ENCODE measurements at regions not wholly inside any gene's neighbourhood (a gene's known extent, or its start where the extent isn't known, plus 50 kb on each side); places are given as distances from the start of the nearest gene placed in this dataset.

GRCh38 chr16:80367037-80367658, 173.6 kb upstream of the DYNLRB2 start:
- Histone ChIP-seq H3K36me3 (no peaks in the 10 kb centered on the region), H3K4me1 (no peaks in the 10 kb centered on the region), H3K27me3 (no peaks in the 10 kb centered on the region), H3K27ac (no peak overlapping the region), H3K9me3 (no peaks in the 10 kb centered on the region), H3K4me3 (no peak overlapping the region)
- DNase-seq: no peak
- no peak for TF ChIP-seq CTCF (IDR thresholded peaks at IDR 0.05)
- intact Hi-C loops (cut with DNase I): no loop called here
- ATAC-seq: no peak

- TF ChIP-seq CTCF (IDR thresholded peaks at IDR 0.05): no peak
- DNase-seq (no peak), ATAC-seq (no peak)
- Histone ChIP-seq H3K9me3 (no peaks in the 10 kb centered on the region), H3K36me3 (no peaks in the 10 kb centered on the region), H3K27ac (no peak overlapping the region), H3K4me1 (no peaks in the 10 kb centered on the region), H3K27me3 (no peaks in the 10 kb centered on the region), H3K4me3 (no peak overlapping the region)
- intact Hi-C loops (cut with DNase I): no loop called here
These were observed 174.8 kb upstream of the DYNLRB2 start for GRCh38 chr16:80366023-80366422.

DNA sequence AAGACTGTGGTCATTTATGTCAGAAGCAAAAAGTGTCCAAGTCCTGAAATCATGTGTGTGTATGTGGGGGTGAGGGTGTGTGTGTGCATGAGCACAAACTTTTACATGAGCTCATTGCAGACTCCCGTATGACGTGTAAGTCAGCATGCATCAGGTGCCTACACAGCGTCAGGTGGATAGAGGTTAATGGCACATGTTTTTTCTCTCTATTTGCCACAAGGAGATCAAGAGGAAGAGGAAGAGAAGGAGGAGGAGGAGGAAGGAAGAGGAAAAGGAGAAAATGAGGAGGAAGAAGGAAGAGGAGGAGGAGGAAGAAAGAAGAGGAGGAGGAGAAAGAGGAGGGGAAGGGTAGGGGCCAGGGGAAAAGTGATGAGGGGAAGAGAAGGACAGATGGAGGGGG, 178.0 kb upstream of the DYNLRB2 start:
- DNase-seq: no peak

DNA sequence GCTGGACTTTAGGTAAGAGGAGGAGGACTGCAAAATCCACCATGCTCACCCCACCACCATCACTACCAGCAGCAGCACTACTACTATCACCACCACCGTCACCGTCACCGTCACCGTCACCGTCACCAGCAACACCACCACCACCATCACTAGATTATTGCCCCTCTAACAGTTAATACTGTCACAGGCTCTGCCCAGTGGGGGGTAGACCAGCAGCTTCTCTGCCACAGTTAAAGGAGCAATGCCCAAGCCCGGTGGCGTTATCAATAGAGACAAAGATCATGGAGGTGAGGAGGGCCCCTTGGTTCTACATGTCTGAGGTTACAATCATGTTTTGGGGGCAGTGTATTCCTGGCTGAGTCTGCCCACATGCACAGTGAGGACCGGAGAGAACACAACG, 184.4 kb upstream of the DYNLRB2 start:
- Histone ChIP-seq H3K27me3 (no peaks in the 10 kb centered on the region), H3K4me1 (no peaks in the 10 kb centered on the region), H3K27ac (no peak overlapping the region), H3K36me3 (no peaks in the 10 kb centered on the region), H3K4me3 (no peak overlapping the region), H3K9me3 (no peaks in the 10 kb centered on the region)
- intact Hi-C loops (cut with DNase I): no loop called here
- ATAC-seq (no peak), DNase-seq (no peak)
- no peak for TF ChIP-seq CTCF (IDR thresholded peaks at IDR 0.05)

More for the DNA sequence above, 178.0 kb upstream of the DYNLRB2 start:
- no peak for ATAC-seq
- no peak for TF ChIP-seq CTCF (IDR thresholded peaks at IDR 0.05)
- H3K27me3 ChIP-seq: no peaks in the 10 kb centered on the region
- no peaks in the 10 kb centered on the region for H3K36me3 ChIP-seq
- intact Hi-C loops (cut with DNase I): no loop called here
- H3K9me3 ChIP-seq: no peaks in the 10 kb centered on the region
- H3K4me3 ChIP-seq: no peak overlapping the region
- H3K4me1 ChIP-seq: no peaks in the 10 kb centered on the region
- no peak overlapping the region for H3K27ac ChIP-seq

- Histone ChIP-seq H3K27me3 (no peaks in the 10 kb centered on the region), H3K4me1 (no peaks in the 10 kb centered on the region), H3K4me3 (no peak overlapping the region), H3K36me3 (no peaks in the 10 kb centered on the region), H3K9me3 (no peaks in the 10 kb centered on the region), H3K27ac (no peak overlapping the region)
- no peak for TF ChIP-seq CTCF (IDR thresholded peaks at IDR 0.05)
- intact Hi-C loops (cut with DNase I): no loop called here
- no peak for DNase-seq
- ATAC-seq: no peak
These were observed 185.5 kb upstream of the DYNLRB2 start for GRCh38 chr16:80355335-80355734.

Data from left lung (tissue), 4 donors.